ENCODE measurements at regions not wholly inside any gene's neighbourhood (a gene's known extent, or its start where the extent isn't known, plus 50 kb on each side); places are given as distances from the start of the nearest gene placed in this dataset.

- no peak for DNase-seq (ENCODE audit: low read depth)
- H3K36me3 ChIP-seq (ENCODE audit: control insufficient read depth, insufficient read depth, low read length, severe bottlenecking) = peaks cover 45% of the 10 kb centered on the region
- no peaks in the 10 kb centered on the region for H3K9me3 ChIP-seq (ENCODE audit: control insufficient read depth, low read length)
- H3K9ac ChIP-seq (ENCODE audit: low read length) = no peak overlapping the region
- H3K4me1 ChIP-seq (ENCODE audit: control insufficient read depth, insufficient read depth, low read length) = peaks cover 9% of the 10 kb centered on the region
- no peak overlapping the region for H3K4me3 ChIP-seq (ENCODE audit: low read length)
- no peaks in the 10 kb centered on the region for H3K27me3 ChIP-seq (replicated peaks; ENCODE audit: control insufficient read depth, insufficient read depth, low read length)
Observed at GRCh38 chr11:17157761-17158160, 50.0 kb downstream of the PIK3C2A start.

- H3K36me3 ChIP-seq (ENCODE audit: control insufficient read depth, insufficient read depth, low read length, severe bottlenecking) = peaks cover 54% of the 10 kb centered on the region
- H3K9ac ChIP-seq (ENCODE audit: low read length) = no peak overlapping the region
- H3K4me1 ChIP-seq (ENCODE audit: control insufficient read depth, insufficient read depth, low read length) = peaks cover 5% of the 10 kb centered on the region
- no peak for DNase-seq (ENCODE audit: low read depth)
- no peak overlapping the region for H3K4me3 ChIP-seq (ENCODE audit: low read length)
- no peaks in the 10 kb centered on the region for H3K27me3 ChIP-seq (replicated peaks; ENCODE audit: control insufficient read depth, insufficient read depth, low read length)
- H3K9me3 ChIP-seq (ENCODE audit: control insufficient read depth, low read length) = no peaks in the 10 kb centered on the region
Observed at GRCh38 chr11:17156283-17156682, 51.5 kb downstream of the PIK3C2A start.

- Histone ChIP-seq H3K4me1 (ENCODE audit: control insufficient read depth, insufficient read depth, low read length) (peaks cover 4% of the 10 kb centered on the region), H3K27me3 (replicated peaks; ENCODE audit: control insufficient read depth, insufficient read depth, low read length) (no peaks in the 10 kb centered on the region), H3K9me3 (ENCODE audit: control insufficient read depth, low read length) (no peaks in the 10 kb centered on the region), H3K9ac (ENCODE audit: low read length) (no peak overlapping the region), H3K36me3 (ENCODE audit: control insufficient read depth, insufficient read depth, low read length, severe bottlenecking) (peaks cover 60% of the 10 kb centered on the region), H3K4me3 (ENCODE audit: low read length) (no peak overlapping the region)
- no peak for DNase-seq (ENCODE audit: low read depth)
Observed at GRCh38 chr11:17154409-17155159, 53.2 kb downstream of the PIK3C2A start.

GRCh38 chr11:17153757-17154156 is 54.0 kb downstream of the PIK3C2A start:
- Histone ChIP-seq H3K4me1 (ENCODE audit: control insufficient read depth, insufficient read depth, low read length) (no peaks in the 10 kb centered on the region), H3K36me3 (ENCODE audit: control insufficient read depth, insufficient read depth, low read length, severe bottlenecking) (peaks cover 67% of the 10 kb centered on the region), H3K9me3 (ENCODE audit: control insufficient read depth, low read length) (no peaks in the 10 kb centered on the region), H3K27me3 (replicated peaks; ENCODE audit: control insufficient read depth, insufficient read depth, low read length) (no peaks in the 10 kb centered on the region), H3K9ac (ENCODE audit: low read length) (no peak overlapping the region), H3K4me3 (ENCODE audit: low read length) (no peak overlapping the region)
- DNase-seq (ENCODE audit: low read depth) = no peak

- Histone ChIP-seq H3K4me3 (ENCODE audit: low read length) (no peak overlapping the region), H3K9ac (ENCODE audit: low read length) (no peak overlapping the region), H3K9me3 (ENCODE audit: control insufficient read depth, low read length) (no peaks in the 10 kb centered on the region), H3K36me3 (ENCODE audit: control insufficient read depth, insufficient read depth, low read length, severe bottlenecking) (peaks cover 82% of the 10 kb centered on the region), H3K4me1 (ENCODE audit: control insufficient read depth, insufficient read depth, low read length) (no peaks in the 10 kb centered on the region), H3K27me3 (replicated peaks; ENCODE audit: control insufficient read depth, insufficient read depth, low read length) (no peaks in the 10 kb centered on the region)
- DNase-seq (ENCODE audit: low read depth) = no peak
Observed at GRCh38 chr11:17152306-17152705, 55.5 kb downstream of the PIK3C2A start.

GRCh38 chr11:17150521-17150920 is 57.3 kb downstream of the PIK3C2A start:
- DNase-seq (ENCODE audit: low read depth) = no peak
- Histone ChIP-seq H3K4me1 (ENCODE audit: control insufficient read depth, insufficient read depth, low read length) (peaks cover 7% of the 10 kb centered on the region), H3K36me3 (ENCODE audit: control insufficient read depth, insufficient read depth, low read length, severe bottlenecking) (peaks cover 99% of the 10 kb centered on the region), H3K9ac (ENCODE audit: low read length) (no peak overlapping the region), H3K27me3 (replicated peaks; ENCODE audit: control insufficient read depth, insufficient read depth, low read length) (no peaks in the 10 kb centered on the region), H3K9me3 (ENCODE audit: control insufficient read depth, low read length) (no peaks in the 10 kb centered on the region), H3K4me3 (ENCODE audit: low read length) (no peak overlapping the region)

- Histone ChIP-seq H3K36me3 (ENCODE audit: control insufficient read depth, insufficient read depth, low read length, severe bottlenecking) (peaks cover 98% of the 10 kb centered on the region), H3K4me1 (ENCODE audit: control insufficient read depth, insufficient read depth, low read length) (peaks cover 7% of the 10 kb centered on the region), H3K27me3 (replicated peaks; ENCODE audit: control insufficient read depth, insufficient read depth, low read length) (no peaks in the 10 kb centered on the region), H3K9ac (ENCODE audit: low read length) (no peak overlapping the region), H3K9me3 (ENCODE audit: control insufficient read depth, low read length) (no peaks in the 10 kb centered on the region), H3K4me3 (ENCODE audit: low read length) (no peak overlapping the region)
- no peak for DNase-seq (ENCODE audit: low read depth)
Observed at GRCh38 chr11:17148536-17148935, 59.2 kb downstream of the PIK3C2A start.

GRCh38 chr11:17145972-17146371 is 61.8 kb downstream of the PIK3C2A start:
- H3K9me3 ChIP-seq (ENCODE audit: control insufficient read depth, low read length) = no peaks in the 10 kb centered on the region
- no peak overlapping the region for H3K4me3 ChIP-seq (ENCODE audit: low read length)
- H3K27me3 ChIP-seq (replicated peaks; ENCODE audit: control insufficient read depth, insufficient read depth, low read length) = no peaks in the 10 kb centered on the region
- peaks cover 7% of the 10 kb centered on the region for H3K4me1 ChIP-seq (ENCODE audit: control insufficient read depth, insufficient read depth, low read length)
- peaks cover 98% of the 10 kb centered on the region for H3K36me3 ChIP-seq (ENCODE audit: control insufficient read depth, insufficient read depth, low read length, severe bottlenecking)
- H3K9ac ChIP-seq (ENCODE audit: low read length) = no peak overlapping the region
- peak; percentile 22 for DNase-seq (ENCODE audit: low read depth)

- H3K4me1 ChIP-seq (ENCODE audit: control insufficient read depth, insufficient read depth, low read length) = peaks cover 7% of the 10 kb centered on the region
- no peaks in the 10 kb centered on the region for H3K9me3 ChIP-seq (ENCODE audit: control insufficient read depth, low read length)
- H3K4me3 ChIP-seq (ENCODE audit: low read length) = no peak overlapping the region
- no peak for DNase-seq (ENCODE audit: low read depth)
- H3K9ac ChIP-seq (ENCODE audit: low read length) = no peak overlapping the region
- peaks cover 92% of the 10 kb centered on the region for H3K36me3 ChIP-seq (ENCODE audit: control insufficient read depth, insufficient read depth, low read length, severe bottlenecking)
- no peaks in the 10 kb centered on the region for H3K27me3 ChIP-seq (replicated peaks; ENCODE audit: control insufficient read depth, insufficient read depth, low read length)
Observed at GRCh38 chr11:17142450-17142849, 65.0 kb upstream of the RPS13 start.

GRCh38 chr11:17141156-17141555 is 63.7 kb upstream of the RPS13 start:
- no peak overlapping the region for H3K9ac ChIP-seq (ENCODE audit: low read length)
- H3K36me3 ChIP-seq (ENCODE audit: control insufficient read depth, insufficient read depth, low read length, severe bottlenecking) = peaks cover 87% of the 10 kb centered on the region
- no peak overlapping the region for H3K4me3 ChIP-seq (ENCODE audit: low read length)
- no peak for DNase-seq (ENCODE audit: low read depth)
- H3K4me1 ChIP-seq (ENCODE audit: control insufficient read depth, insufficient read depth, low read length) = peaks cover 7% of the 10 kb centered on the region
- H3K9me3 ChIP-seq (ENCODE audit: control insufficient read depth, low read length) = no peaks in the 10 kb centered on the region
- no peaks in the 10 kb centered on the region for H3K27me3 ChIP-seq (replicated peaks; ENCODE audit: control insufficient read depth, insufficient read depth, low read length)

- H3K4me1 ChIP-seq (ENCODE audit: control insufficient read depth, insufficient read depth, low read length) = no peaks in the 10 kb centered on the region
- H3K36me3 ChIP-seq (ENCODE audit: control insufficient read depth, insufficient read depth, low read length, severe bottlenecking) = peaks cover 88% of the 10 kb centered on the region
- H3K9ac ChIP-seq (ENCODE audit: low read length) = no peak overlapping the region
- H3K27me3 ChIP-seq (replicated peaks; ENCODE audit: control insufficient read depth, insufficient read depth, low read length) = no peaks in the 10 kb centered on the region
- H3K4me3 ChIP-seq (ENCODE audit: low read length) = no peak overlapping the region
- no peak for DNase-seq (ENCODE audit: low read depth)
- no peaks in the 10 kb centered on the region for H3K9me3 ChIP-seq (ENCODE audit: control insufficient read depth, low read length)
Observed at GRCh38 chr11:17138562-17138961, 61.1 kb upstream of the RPS13 start.
